Fibroblast of lung (primary cell): ENCODE measurements at regions not wholly inside any gene's neighbourhood (a gene's known extent, or its start where the extent isn't known, plus 50 kb on each side); places are given as distances from the start of the nearest gene placed in this dataset.

ENCODE experiments used
- EZH2 ChIP-seq: IDR thresholded peaks from 2 replicates; pipeline ENCODE4 v1.5.1; 2012; ENCODE audit warnings: low read length, control low read depth, mild to moderate bottlenecking; ENCODE audit errors: missing control alignments
- TF ChIP-seq, protein P1 (sequence below), 2 donors: IDR thresholded peaks in 1 of 2; conservative IDR thresholded peaks in 1 of 2; 1 replicate in 1 of 2; 2 replicates in 1 of 2; pipeline ENCODE4 v1.5.1; 2011 to 2012; ENCODE audit warnings: low read length in 2 of 2, control low read depth in 1 of 2, inconsistent platforms in 1 of 2, low read depth in 1 of 2, mild to moderate bottlenecking in 1 of 2

DNA sequence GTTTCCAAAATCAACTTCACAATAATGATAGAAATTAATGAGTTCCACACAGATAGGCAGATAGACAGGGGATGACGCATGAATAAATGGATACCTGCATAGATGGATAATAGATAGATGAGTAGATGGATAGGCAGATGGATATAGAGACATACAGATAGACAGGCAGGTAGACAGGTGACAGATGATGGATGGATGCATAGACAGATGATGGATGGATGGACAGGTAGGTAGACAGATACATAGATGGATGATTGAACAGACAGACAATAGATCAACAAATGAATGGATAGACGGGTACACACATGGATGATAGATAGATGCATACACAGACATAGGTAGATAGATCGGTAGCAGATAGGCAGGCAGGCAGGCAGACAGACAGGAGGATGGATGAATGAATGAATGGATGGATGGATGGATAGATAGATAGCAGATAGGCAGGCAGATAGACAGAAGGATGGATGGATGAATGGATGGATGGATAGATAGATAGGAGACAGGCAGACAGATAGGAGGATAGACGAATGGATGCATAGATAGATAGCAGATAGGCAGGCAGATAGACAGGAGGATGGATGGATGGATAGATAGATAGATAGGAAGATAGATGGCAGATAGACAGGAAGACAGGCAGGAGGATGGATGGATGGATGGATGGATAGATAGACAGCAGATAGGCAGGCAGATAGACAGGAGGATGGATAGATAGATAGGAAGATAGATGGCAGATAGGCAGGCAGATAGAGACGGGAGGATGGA is 142.5 kb downstream of the RBFOX3 start:
- TF ChIP-seq, protein P1, sequence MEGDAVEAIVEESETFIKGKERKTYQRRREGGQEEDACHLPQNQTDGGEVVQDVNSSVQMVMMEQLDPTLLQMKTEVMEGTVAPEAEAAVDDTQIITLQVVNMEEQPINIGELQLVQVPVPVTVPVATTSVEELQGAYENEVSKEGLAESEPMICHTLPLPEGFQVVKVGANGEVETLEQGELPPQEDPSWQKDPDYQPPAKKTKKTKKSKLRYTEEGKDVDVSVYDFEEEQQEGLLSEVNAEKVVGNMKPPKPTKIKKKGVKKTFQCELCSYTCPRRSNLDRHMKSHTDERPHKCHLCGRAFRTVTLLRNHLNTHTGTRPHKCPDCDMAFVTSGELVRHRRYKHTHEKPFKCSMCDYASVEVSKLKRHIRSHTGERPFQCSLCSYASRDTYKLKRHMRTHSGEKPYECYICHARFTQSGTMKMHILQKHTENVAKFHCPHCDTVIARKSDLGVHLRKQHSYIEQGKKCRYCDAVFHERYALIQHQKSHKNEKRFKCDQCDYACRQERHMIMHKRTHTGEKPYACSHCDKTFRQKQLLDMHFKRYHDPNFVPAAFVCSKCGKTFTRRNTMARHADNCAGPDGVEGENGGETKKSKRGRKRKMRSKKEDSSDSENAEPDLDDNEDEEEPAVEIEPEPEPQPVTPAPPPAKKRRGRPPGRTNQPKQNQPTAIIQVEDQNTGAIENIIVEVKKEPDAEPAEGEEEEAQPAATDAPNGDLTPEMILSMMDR (conservative IDR thresholded peaks at IDR 0.05 in 1 of 2, IDR thresholded peaks at IDR 0.05 in 1 of 2; ENCODE audit: low read depth in 1 of 2, low read length in 2 of 2), result no peak
- no peak for TF ChIP-seq EZH2
